ENCODE measurements at regions not wholly inside any gene's neighbourhood (a gene's known extent, or its start where the extent isn't known, plus 50 kb on each side); places are given as distances from the start of the nearest gene placed in this dataset.

DNA sequence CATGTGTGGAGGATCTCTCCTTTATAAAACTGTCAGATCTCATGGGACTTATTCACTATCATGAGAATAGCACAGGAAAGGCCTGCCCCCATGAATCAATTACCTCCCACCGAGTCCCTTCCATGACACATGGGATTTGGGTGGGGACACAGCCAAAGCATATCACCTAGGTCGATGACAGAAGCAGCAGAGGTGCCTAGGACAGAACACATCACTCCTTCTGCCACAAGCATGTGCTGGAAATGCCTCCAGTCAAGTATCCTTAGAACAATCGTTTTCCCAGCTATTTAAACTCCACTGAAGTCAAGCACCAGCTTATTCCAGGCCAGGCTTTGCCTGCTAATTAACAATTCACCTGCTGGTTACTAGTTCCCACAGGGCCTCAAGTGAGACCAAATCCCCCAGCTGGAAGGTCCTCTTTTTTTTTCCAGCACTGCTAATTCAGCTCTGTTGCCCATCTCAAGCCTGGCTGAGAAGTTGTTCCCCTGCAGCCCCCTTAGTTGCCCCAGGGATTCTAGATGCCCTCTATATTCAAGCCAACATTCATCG, 212.3 kb upstream of the NUDT4 start:
- TF ChIP-seq, protein P1, sequence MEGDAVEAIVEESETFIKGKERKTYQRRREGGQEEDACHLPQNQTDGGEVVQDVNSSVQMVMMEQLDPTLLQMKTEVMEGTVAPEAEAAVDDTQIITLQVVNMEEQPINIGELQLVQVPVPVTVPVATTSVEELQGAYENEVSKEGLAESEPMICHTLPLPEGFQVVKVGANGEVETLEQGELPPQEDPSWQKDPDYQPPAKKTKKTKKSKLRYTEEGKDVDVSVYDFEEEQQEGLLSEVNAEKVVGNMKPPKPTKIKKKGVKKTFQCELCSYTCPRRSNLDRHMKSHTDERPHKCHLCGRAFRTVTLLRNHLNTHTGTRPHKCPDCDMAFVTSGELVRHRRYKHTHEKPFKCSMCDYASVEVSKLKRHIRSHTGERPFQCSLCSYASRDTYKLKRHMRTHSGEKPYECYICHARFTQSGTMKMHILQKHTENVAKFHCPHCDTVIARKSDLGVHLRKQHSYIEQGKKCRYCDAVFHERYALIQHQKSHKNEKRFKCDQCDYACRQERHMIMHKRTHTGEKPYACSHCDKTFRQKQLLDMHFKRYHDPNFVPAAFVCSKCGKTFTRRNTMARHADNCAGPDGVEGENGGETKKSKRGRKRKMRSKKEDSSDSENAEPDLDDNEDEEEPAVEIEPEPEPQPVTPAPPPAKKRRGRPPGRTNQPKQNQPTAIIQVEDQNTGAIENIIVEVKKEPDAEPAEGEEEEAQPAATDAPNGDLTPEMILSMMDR (IDR thresholded peaks at IDR 0.05; ENCODE audit: insufficient read depth, low read depth, low read length): no peak
- no peak for TF ChIP-seq EZH2 (IDR thresholded peaks at IDR 0.05; ENCODE audit: insufficient read depth, low read length)

Measured in astrocyte (in vitro differentiated cells and primary cell).